22Rv1 (cell line): ENCODE measurements at regions not wholly inside any gene's neighbourhood (a gene's known extent, or its start where the extent isn't known, plus 50 kb on each side); places are given as distances from the start of the nearest gene placed in this dataset.

ENCODE experiments used
- CTCF ChIP-seq: fragments of 450-650 bp; IDR thresholded peaks from 2 replicates; pipeline ENCODE4 v1.5.1; 2017; ENCODE audit warnings: mild to moderate bottlenecking
- ZFX ChIP-seq: fragments of 450-650 bp; IDR thresholded peaks from 2 replicates; pipeline ENCODE4 v1.6.1; 2017; ENCODE audit warnings: antibody characterized with exemption, borderline replicate concordance

- TF ChIP-seq CTCF = no peak
- TF ChIP-seq ZFX = no peak
These were observed 827.7 kb upstream of the PCDH9 start for GRCh38 chr13:68057836-68058235.
